ENCODE measurements at regions not wholly inside any gene's neighbourhood (a gene's known extent, or its start where the extent isn't known, plus 50 kb on each side); places are given as distances from the start of the nearest gene placed in this dataset.
"Not testable (repeated sequence)": the region's sequence is repeated elsewhere in the genome, so short reads cannot be mapped to it uniquely, and the experiment has no call there.

- FAIRE-seq (no peak), DNase-seq (ENCODE audit: insufficient read length) (no peak)
- TF ChIP-seq POLR2A (IDR thresholded peaks at IDR 0.05; ENCODE audit: low read depth, low read length) (no peak), TAF1 (IDR thresholded peaks at IDR 0.05; ENCODE audit: borderline replicate concordance, low read depth, low read length) (no peak), POLR2AphosphoS5 (IDR thresholded peaks at IDR 0.05; ENCODE audit: low read depth, low read length) (no peak)
Observed at GRCh38 chr7:80017101-80017698, 117.4 kb upstream of the GNAI1 start.

DNA sequence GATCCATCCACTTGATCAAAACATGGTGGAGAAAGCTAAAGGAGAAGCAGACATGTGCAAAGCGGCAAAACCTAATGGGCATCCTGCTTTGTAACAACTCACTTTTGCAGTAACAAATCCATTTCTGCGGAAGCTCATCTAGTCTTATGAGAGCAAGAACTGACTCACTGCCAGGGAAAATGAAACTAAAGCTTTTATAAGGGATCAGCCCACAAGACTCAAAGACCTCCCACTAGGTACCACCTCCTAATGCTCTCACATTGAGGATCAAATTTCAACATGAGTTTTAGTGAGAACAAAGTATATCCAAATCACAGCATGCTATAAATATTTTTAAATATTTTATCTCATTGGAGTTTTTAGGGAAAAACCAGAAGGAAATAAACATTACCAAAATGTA lies 120.1 kb upstream of the GNAI1 start:
- TF ChIP-seq POLR2A (IDR thresholded peaks at IDR 0.05; ENCODE audit: low read depth, low read length) (no peak), POLR2AphosphoS5 (IDR thresholded peaks at IDR 0.05; ENCODE audit: low read depth, low read length) (no peak), TAF1 (IDR thresholded peaks at IDR 0.05; ENCODE audit: borderline replicate concordance, low read depth, low read length) (no peak)
- DNase-seq (ENCODE audit: insufficient read length) (no peak), FAIRE-seq (no peak)

- DNase-seq (ENCODE audit: insufficient read length): no peak
- no peak for FAIRE-seq
- TF ChIP-seq POLR2A (IDR thresholded peaks at IDR 0.05; ENCODE audit: low read depth, low read length) (no peak), TAF1 (IDR thresholded peaks at IDR 0.05; ENCODE audit: borderline replicate concordance, low read depth, low read length) (no peak), POLR2AphosphoS5 (IDR thresholded peaks at IDR 0.05; ENCODE audit: low read depth, low read length) (no peak)
Observed at GRCh38 chr7:80008039-80008438, 126.6 kb upstream of the GNAI1 start.

DNA sequence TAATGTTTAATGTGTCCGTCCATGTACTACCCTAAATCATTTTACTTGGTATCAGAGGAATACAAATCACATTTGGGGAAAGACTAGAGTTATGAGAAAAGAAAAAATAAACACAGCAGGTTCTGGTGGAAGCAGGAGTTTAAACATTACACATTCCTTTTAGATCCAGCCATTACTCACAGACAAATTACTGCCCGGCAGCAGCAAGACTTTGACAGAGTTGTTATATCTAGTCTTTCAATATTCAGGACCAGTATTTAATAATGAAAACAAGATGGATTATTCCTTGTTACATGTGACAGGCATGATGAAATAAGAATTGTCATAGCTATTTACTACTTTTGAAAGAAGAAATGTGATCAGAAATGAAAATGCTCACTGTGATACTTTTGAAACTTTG lies 131.8 kb upstream of the GNAI1 start:
- no peak for DNase-seq (ENCODE audit: insufficient read length)
- TF ChIP-seq TAF1 (IDR thresholded peaks at IDR 0.05; ENCODE audit: borderline replicate concordance, low read depth, low read length) (no peak), POLR2AphosphoS5 (IDR thresholded peaks at IDR 0.05; ENCODE audit: low read depth, low read length) (no peak), POLR2A (IDR thresholded peaks at IDR 0.05; ENCODE audit: low read depth, low read length) (no peak)
- no peak for FAIRE-seq

- no peak for FAIRE-seq
Observed at GRCh38 chr7:79998363-79998762, 136.3 kb upstream of the GNAI1 start.

DNA sequence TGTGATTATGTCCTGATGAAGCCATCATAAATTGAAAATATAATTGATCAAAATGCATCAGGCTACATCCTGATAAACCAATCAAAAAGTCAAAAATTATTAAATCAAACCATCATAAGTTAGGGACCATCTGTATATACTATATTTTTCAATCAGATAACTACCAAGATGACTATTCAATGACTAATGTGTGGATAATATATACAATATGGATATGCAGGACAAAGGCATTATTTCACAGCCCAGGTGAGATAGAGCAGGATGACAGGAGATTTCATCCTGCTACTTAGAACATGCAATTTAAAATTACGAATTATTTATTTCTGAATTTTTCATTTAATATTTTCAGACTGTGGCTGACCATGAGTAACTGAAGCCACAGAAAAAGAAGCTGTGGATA lies 137.3 kb upstream of the GNAI1 start:
- DNase-seq (ENCODE audit: insufficient read length) (no peak), FAIRE-seq (no peak)
- TF ChIP-seq POLR2AphosphoS5 (IDR thresholded peaks at IDR 0.05; ENCODE audit: low read depth, low read length) (no peak), TAF1 (IDR thresholded peaks at IDR 0.05; ENCODE audit: borderline replicate concordance, low read depth, low read length) (no peak)

More at GRCh38 chr7:79998363-79998762, 136.3 kb upstream of the GNAI1 start:
- no peak for DNase-seq (ENCODE audit: insufficient read length)
- TF ChIP-seq POLR2A (IDR thresholded peaks at IDR 0.05; ENCODE audit: low read depth, low read length) (no peak), POLR2AphosphoS5 (IDR thresholded peaks at IDR 0.05; ENCODE audit: low read depth, low read length) (no peak)

DNA sequence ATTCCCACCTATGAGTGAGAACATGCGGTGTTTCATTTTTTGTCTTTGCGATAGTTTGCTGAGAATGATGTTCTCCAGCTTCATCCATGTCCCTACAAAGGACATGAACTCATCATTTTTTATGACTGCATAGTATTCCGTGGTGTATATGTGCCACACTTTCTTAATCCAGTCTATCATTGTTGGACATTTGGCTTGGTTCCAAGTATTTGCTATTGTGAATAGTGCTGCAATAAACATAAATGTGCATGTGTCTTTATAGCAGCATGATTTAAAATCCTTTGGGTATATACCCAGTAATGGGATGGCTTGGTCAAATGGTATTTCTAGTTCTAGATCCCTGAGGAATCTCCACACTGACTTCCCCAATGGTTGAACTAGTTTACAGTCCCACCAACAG lies 138.9 kb upstream of the GNAI1 start:
- not testable (repeated sequence) for DNase-seq (ENCODE audit: insufficient read length); FAIRE-seq

- no peak for DNase-seq (ENCODE audit: insufficient read length)
- no peak for FAIRE-seq
- TF ChIP-seq POLR2A (IDR thresholded peaks at IDR 0.05; ENCODE audit: low read depth, low read length) (no peak), POLR2AphosphoS5 (IDR thresholded peaks at IDR 0.05; ENCODE audit: low read depth, low read length) (no peak), TAF1 (IDR thresholded peaks at IDR 0.05; ENCODE audit: borderline replicate concordance, low read depth, low read length) (no peak)
Observed at GRCh38 chr7:79988653-79989052, 146.0 kb upstream of the GNAI1 start.

- no peak for FAIRE-seq
- no peak for DNase-seq (ENCODE audit: insufficient read length)
- no peak for TF ChIP-seq POLR2AphosphoS5 (IDR thresholded peaks at IDR 0.05; ENCODE audit: low read depth, low read length)
- no peak for TF ChIP-seq POLR2A (IDR thresholded peaks at IDR 0.05; ENCODE audit: low read depth, low read length)
- no peak for TF ChIP-seq TAF1 (IDR thresholded peaks at IDR 0.05; ENCODE audit: borderline replicate concordance, low read depth, low read length)
Observed at GRCh38 chr7:79984210-79984609, 150.4 kb upstream of the GNAI1 start.

DNA sequence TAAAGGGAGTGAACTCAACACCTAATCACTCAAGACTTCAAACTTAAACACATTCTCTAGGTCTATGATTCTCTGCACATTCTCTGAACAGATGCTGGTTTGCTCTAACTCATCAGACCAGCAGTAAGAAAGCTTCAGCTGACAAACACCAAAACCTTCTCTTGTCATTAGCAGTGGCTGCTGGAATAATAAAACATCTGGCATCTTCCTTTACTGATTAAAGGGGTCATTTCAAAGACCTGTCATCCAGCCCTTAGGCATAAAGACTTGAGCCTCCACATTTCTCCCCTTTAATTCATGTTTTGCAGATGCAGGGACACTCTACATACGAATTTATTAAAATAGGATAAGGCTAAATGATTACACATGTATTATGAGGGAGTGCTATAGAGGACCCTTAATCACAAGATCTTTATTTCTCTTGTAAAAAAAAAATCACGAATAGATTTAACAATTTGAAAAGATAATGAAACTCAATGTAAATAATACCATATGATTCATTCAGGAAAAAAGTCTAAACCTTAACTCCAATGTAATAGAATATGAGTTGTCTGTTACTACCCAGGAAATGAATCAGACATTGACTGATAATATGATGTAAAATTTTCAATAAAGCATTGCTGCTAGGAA lies 152.4 kb upstream of the GNAI1 start:
- no peak for FAIRE-seq
- DNase-seq (ENCODE audit: insufficient read length): no peak
- TF ChIP-seq POLR2A (IDR thresholded peaks at IDR 0.05; ENCODE audit: low read depth, low read length) (no peak), POLR2AphosphoS5 (IDR thresholded peaks at IDR 0.05; ENCODE audit: low read depth, low read length) (no peak), TAF1 (IDR thresholded peaks at IDR 0.05; ENCODE audit: borderline replicate concordance, low read depth, low read length) (no peak)

- FAIRE-seq: no peak
- DNase-seq (ENCODE audit: insufficient read length): no peak
- TF ChIP-seq TAF1 (IDR thresholded peaks at IDR 0.05; ENCODE audit: borderline replicate concordance, low read depth, low read length): no peak
- TF ChIP-seq POLR2A (IDR thresholded peaks at IDR 0.05; ENCODE audit: low read depth, low read length): no peak
- TF ChIP-seq POLR2AphosphoS5 (IDR thresholded peaks at IDR 0.05; ENCODE audit: low read depth, low read length): no peak
Observed at GRCh38 chr7:79980376-79980775, 154.3 kb upstream of the GNAI1 start.

DNA sequence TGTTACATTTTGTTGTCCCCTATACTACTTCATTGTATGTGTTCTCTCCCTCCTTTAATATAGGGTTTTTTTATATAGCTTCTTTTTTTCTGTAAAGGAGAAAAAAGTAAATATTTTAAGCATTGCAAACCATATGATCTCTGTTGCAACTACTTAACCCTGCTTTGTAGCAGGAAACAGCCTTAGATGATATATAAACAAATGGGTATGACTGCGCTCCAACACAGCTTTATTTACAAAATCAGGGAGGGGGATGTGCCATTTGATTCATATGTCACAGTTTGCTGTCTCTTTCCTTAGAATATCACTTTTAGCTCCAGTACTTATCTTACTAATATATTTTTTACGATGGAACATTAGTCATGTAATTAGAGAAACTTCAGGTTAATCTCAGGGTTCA lies 155.2 kb upstream of the GNAI1 start:
- FAIRE-seq (no peak), DNase-seq (ENCODE audit: insufficient read length) (no peak)
- TF ChIP-seq POLR2AphosphoS5 (IDR thresholded peaks at IDR 0.05; ENCODE audit: low read depth, low read length) (no peak), TAF1 (IDR thresholded peaks at IDR 0.05; ENCODE audit: borderline replicate concordance, low read depth, low read length) (no peak), POLR2A (IDR thresholded peaks at IDR 0.05; ENCODE audit: low read depth, low read length) (no peak)

GRCh38 chr7:79977481-79977880 lies 157.2 kb upstream of the GNAI1 start:
- DNase-seq (ENCODE audit: insufficient read length) (no peak), FAIRE-seq (no peak)
- no peak for TF ChIP-seq POLR2AphosphoS5 (IDR thresholded peaks at IDR 0.05; ENCODE audit: low read depth, low read length)
- TF ChIP-seq POLR2A (IDR thresholded peaks at IDR 0.05; ENCODE audit: low read depth, low read length): no peak
- TF ChIP-seq TAF1 (IDR thresholded peaks at IDR 0.05; ENCODE audit: borderline replicate concordance, low read depth, low read length): no peak

DNA sequence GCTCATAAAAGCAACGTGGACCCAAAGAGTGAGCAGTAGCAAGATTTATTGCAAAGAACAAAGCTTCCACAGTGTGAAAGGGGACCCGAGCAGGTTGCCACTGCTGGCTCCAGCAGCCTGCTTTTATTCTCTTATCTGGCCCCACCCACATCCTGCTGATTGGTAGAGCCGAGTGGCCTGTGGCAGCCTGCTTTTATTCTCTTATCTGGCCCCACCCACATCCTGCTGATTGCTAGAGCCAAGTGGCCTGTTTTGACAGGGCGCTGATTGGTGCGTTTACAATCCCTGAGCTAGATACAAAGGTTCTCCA lies 158.0 kb upstream of the GNAI1 start:
- DNase-seq (ENCODE audit: insufficient read length); FAIRE-seq: not testable (repeated sequence)

DNA sequence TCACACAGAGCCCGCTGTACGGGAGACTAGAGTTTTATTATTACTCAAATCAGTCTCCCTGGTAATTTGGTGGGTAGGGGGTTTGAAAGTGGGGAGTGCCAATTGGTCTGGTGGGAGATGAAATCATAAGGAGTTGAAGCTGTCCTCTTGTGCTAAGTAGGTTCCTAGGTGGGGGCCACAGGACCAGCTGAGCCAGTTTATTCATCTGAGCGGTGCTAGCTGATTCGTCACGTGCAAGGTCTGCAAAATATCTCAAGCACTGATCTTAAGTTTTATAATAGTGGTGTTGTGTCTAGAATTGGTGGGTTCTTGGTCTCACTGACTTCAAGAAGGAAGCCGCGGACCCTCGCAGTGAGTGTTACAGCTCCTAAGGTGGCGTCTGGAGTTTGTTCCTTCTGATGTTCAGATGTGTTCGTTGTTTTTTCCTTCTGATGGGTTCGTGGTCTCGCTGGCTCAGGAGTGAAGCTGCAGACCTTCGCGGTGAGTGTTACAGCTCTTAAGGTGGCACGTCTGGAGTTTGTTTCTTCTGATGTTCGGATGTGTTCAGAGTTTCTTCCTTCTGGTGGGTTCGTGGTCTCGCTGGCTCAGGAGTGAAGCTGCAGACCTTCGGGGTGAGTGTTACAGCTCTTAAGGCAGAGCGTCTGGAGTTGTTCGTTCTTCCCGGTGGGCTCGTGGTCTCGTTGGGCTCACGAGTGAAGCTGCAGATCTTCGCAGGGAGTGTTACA lies 158.5 kb upstream of the GNAI1 start:
- not testable (repeated sequence) for FAIRE-seq

More for the DNA sequence above, 158.5 kb upstream of the GNAI1 start:
- DNase-seq (ENCODE audit: insufficient read length): not testable (repeated sequence)

Data from GM12892 (cell line).